ENCODE measurements at regions not wholly inside any gene's neighbourhood (a gene's known extent, or its start where the extent isn't known, plus 50 kb on each side); places are given as distances from the start of the nearest gene placed in this dataset.

- intact Hi-C loops (cut with DNase I; ENCODE audit: low total_unique reads): no loop called here
- no peak for TF ChIP-seq CTCF (IDR thresholded peaks at IDR 0.05)
- Histone ChIP-seq H3K4me3 (no peak overlapping the region), H3K36me3 (no peaks in the 10 kb centered on the region), H3K9me3 (no peaks in the 10 kb centered on the region), H3K27ac (no peak overlapping the region), H3K4me1 (no peaks in the 10 kb centered on the region), H3K27me3 (no peaks in the 10 kb centered on the region)
- no peak for DNase-seq
Measured at GRCh38 chr20:22180244-22180643, 404.1 kb downstream of the FOXA2 start.

DNA sequence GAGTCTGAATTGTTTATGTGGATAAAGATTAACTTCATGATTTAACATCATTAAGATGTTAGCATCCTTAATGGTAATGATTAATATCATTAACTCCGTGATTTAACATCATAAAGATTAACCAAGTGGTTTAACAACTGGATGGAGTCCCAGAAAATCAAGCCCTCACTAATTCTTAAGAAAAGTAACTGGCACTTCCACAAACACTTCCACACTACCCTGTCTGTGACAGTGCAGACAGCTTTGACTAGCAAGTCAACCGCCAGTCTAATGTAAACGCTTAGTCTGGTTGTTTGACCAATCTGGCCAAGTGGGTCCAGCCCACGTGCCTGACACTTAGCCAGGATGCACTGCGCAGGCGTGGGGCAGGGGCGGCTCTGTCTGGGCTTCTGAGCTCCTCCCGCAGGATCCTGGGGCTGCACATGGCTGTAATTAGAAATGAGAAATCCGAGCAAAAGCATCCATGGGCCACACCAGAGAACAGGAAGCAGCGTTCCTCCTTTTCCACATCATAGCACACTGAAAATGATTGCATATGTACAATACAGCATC, 424.2 kb downstream of the FOXA2 start:
- DNase-seq: no peak
- Histone ChIP-seq H3K27ac (no peak overlapping the region), H3K27me3 (no peaks in the 10 kb centered on the region), H3K36me3 (no peaks in the 10 kb centered on the region), H3K4me1 (no peaks in the 10 kb centered on the region), H3K9me3 (no peaks in the 10 kb centered on the region), H3K4me3 (no peak overlapping the region)
- intact Hi-C loops (cut with DNase I; ENCODE audit: low total_unique reads): no loop called here
- no peak for TF ChIP-seq CTCF (IDR thresholded peaks at IDR 0.05)

DNA sequence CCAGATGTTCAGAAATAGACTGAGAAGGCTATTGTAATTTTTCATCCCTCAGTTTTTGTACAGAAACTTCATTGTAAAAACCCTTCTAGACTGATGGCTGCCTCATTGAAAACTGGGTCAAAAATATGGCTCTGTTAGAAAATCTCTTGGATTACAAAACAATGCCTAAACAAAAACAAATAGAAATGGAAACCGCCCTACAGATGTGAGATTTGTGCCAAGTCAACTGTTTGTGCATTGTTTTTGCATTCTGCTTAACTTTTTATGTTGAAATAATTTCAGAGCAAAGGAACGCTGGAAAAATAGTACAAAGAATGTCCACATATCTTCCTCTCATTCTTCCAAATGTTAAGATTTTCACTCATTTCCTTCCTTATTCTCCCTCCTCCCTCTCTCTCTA, 425.1 kb downstream of the FOXA2 start:
- Histone ChIP-seq H3K9me3 (no peaks in the 10 kb centered on the region), H3K27ac (no peak overlapping the region), H3K4me3 (no peak overlapping the region), H3K36me3 (no peaks in the 10 kb centered on the region), H3K27me3 (no peaks in the 10 kb centered on the region), H3K4me1 (no peaks in the 10 kb centered on the region)
- TF ChIP-seq CTCF (IDR thresholded peaks at IDR 0.05): no peak
- intact Hi-C loops (cut with DNase I; ENCODE audit: low total_unique reads): no loop called here
- DNase-seq: no peak

DNA sequence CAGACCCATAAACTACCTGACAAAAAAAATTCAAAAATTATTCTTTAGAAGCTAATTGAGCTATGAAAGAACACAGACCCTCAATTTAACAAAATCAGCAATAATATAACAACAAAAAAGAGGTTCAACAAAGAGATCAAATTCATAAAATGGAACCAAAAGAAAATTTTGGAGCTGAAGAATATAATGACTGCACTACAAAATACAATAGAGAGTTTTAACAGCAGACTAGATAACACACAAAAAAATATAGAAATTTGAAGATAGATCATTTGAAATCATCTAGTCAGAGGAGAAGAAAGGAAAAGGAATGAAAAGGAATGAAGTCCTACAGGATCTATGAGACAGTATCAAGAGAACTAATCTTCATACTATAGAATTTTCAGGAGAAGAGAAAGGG, 422.1 kb downstream of the PAX1 start:
- DNase-seq: no peak
- peaks cover 0 to 15% (median 6%) of the 10 kb centered on the region in 3 donors for H3K9me3 ChIP-seq
- intact Hi-C loops (cut with DNase I; ENCODE audit: low total_unique reads): no loop called here

DNA sequence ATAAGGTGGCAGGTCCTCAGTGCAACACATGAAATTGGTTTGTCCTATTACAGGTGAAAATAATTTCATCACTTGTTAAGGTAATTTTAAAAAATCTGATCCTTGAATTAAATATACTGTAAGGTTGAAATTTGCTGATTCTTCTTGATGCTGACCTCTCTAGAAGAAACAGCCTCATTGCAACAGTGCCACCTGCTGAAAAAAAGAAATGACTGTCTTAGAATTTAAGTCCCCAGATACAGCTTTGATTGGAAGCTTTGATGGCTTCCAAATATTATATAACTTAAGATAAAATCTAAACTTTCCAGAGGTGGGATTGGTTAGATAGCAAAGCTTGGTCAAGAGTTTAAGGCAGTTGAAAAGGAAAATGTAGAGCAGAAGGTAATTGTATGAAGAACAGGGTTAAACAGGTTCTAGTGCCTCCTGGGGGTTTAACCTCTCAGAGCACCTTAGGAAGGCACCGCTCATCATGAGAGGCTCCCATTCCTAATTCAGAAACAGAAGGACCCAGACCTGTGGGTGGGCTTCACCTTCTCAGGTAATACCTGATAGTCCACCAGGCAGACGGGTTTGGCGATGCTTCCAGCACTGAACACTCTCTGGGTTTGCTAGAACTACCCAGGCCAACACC, 401.0 kb downstream of the PAX1 start:
- TF ChIP-seq CTCF (IDR thresholded peaks at IDR 0.05): peak; percentile 47 to 65
- H3K27ac ChIP-seq: no peak overlapping the region
- intact Hi-C loops (cut with DNase I; ENCODE audit: low total_unique reads): loop anchor here (10.0 kb wide), 1 partner anchor 392 kb away; no protein-coding TSS in a partner anchor
- no peaks in the 10 kb centered on the region for H3K27me3 ChIP-seq
- no peaks in the 10 kb centered on the region for H3K4me1 ChIP-seq
- no peak overlapping the region for H3K4me3 ChIP-seq
- no peaks in the 10 kb centered on the region for H3K9me3 ChIP-seq
- no peak for DNase-seq
- no peaks in the 10 kb centered on the region for H3K36me3 ChIP-seq

More for the DNA sequence above, 422.1 kb downstream of the PAX1 start:
- Histone ChIP-seq H3K27me3 (no peaks in the 10 kb centered on the region), H3K36me3 (no peaks in the 10 kb centered on the region), H3K4me1 (no peaks in the 10 kb centered on the region), H3K4me3 (no peak overlapping the region), H3K27ac (no peak overlapping the region)
- TF ChIP-seq CTCF (IDR thresholded peaks at IDR 0.05): no peak
